OCI-LY3 (cell line): ENCODE measurements at regions not wholly inside any gene's neighbourhood (a gene's known extent, or its start where the extent isn't known, plus 50 kb on each side); places are given as distances from the start of the nearest gene placed in this dataset.

ENCODE experiments used
- CTCF ChIP-seq: fragments of 200-600, 300-600 bp; sonication (generic); IDR thresholded peaks from 2 replicates; pipeline ENCODE4 v1.5.1; 2014; ENCODE audit warnings: antibody characterized with exemption, low read length, low read depth
- EZH2phosphoT487 ChIP-seq: fragments of 200-600 bp; shearing (Covaris generic); IDR thresholded peaks from 2 replicates; pipeline ENCODE4 v1.6.1; 2018; ENCODE audit warnings: antibody characterized with exemption, mixed run types, low read depth

- TF ChIP-seq CTCF: no peak
- no peak for TF ChIP-seq EZH2phosphoT487
Measured at GRCh38 chr4:24428850-24429249, 155.5 kb downstream of the DHX15 start.
